Type B pancreatic cell (in vitro differentiated cells): ENCODE measurements at regions not wholly inside any gene's neighbourhood (a gene's known extent, or its start where the extent isn't known, plus 50 kb on each side); places are given as distances from the start of the nearest gene placed in this dataset.

ENCODE experiments used
- DNase-seq: peaks from one replicate; pipeline ENCODE4 v3.0.0; 2021; ENCODE audit warnings: mixed read lengths; ENCODE audit not compliant: unreplicated experiment; ENCODE audit errors: extremely low spot score
- H3K27ac Mint-ChIP-seq: 2 replicates; pipeline ENCODE4 v1.8.0; 2021; ENCODE audit warnings: mild to moderate bottlenecking, mixed read lengths
- H3K27me3 Mint-ChIP-seq: 2 replicates; pipeline ENCODE4 v1.8.0; 2021; ENCODE audit warnings: mixed read lengths
- H3K36me3 Mint-ChIP-seq: 2 replicates; pipeline ENCODE4 v1.8.0; 2021; ENCODE audit warnings: mixed read lengths
- H3K4me1 Mint-ChIP-seq: one replicate; pipeline ENCODE4 v1.8.0; 2021; ENCODE audit warnings: mixed read lengths; ENCODE audit not compliant: unreplicated experiment
- H3K4me3 Mint-ChIP-seq: 2 replicates; pipeline ENCODE4 v1.8.0; 2021; ENCODE audit warnings: mild to moderate bottlenecking, mixed read lengths
- H3K9me3 Mint-ChIP-seq: 2 replicates; pipeline ENCODE4 v1.8.0; 2021; ENCODE audit warnings: mixed read lengths
- CTCF ChIP-seq: fragments of 200-600 bp; sonication (generic); conservative IDR thresholded peaks from 2 replicates; pipeline ENCODE4 v1.5.0; 2021; ENCODE audit warnings: antibody characterized with exemption, mild to moderate bottlenecking

- H3K27ac Mint-ChIP-seq: no peak overlapping the region
- no peaks in the 10 kb centered on the region for H3K4me1 Mint-ChIP-seq
- no peak for DNase-seq
- no peaks in the 10 kb centered on the region for H3K9me3 Mint-ChIP-seq
- H3K36me3 Mint-ChIP-seq: no peaks in the 10 kb centered on the region
- H3K4me3 Mint-ChIP-seq: no peak overlapping the region
- TF ChIP-seq CTCF: no peak
- peaks cover 5% of the 10 kb centered on the region for H3K27me3 Mint-ChIP-seq
These were observed 379.6 kb downstream of the HRH4 start for GRCh38 chr18:24840051-24840450.

GRCh38 chr18:24840640-24841039 lies 380.2 kb downstream of the HRH4 start:
- DNase-seq: no peak
- Mint-ChIP-seq H3K4me1 (no peaks in the 10 kb centered on the region), H3K36me3 (no peaks in the 10 kb centered on the region), H3K27me3 (no peaks in the 10 kb centered on the region), H3K9me3 (no peaks in the 10 kb centered on the region), H3K27ac (no peak overlapping the region), H3K4me3 (no peak overlapping the region)
- TF ChIP-seq CTCF: no peak

GRCh38 chr18:24841536-24841935 lies 381.1 kb downstream of the HRH4 start:
- no peaks in the 10 kb centered on the region for H3K36me3 Mint-ChIP-seq

GRCh38 chr18:24843123-24843522 lies 382.7 kb downstream of the HRH4 start:
- H3K27ac Mint-ChIP-seq: no peak overlapping the region
- no peak for DNase-seq
- H3K4me3 Mint-ChIP-seq: no peak overlapping the region
- TF ChIP-seq CTCF: no peak
- H3K27me3 Mint-ChIP-seq: peaks cover 9% of the 10 kb centered on the region
- no peaks in the 10 kb centered on the region for H3K36me3 Mint-ChIP-seq
- H3K9me3 Mint-ChIP-seq: no peaks in the 10 kb centered on the region
- H3K4me1 Mint-ChIP-seq: no peaks in the 10 kb centered on the region

More at GRCh38 chr18:24841536-24841935, 381.1 kb downstream of the HRH4 start:
- H3K9me3 Mint-ChIP-seq: no peaks in the 10 kb centered on the region
- no peak overlapping the region for H3K27ac Mint-ChIP-seq
- H3K4me1 Mint-ChIP-seq: no peaks in the 10 kb centered on the region
- no peak for TF ChIP-seq CTCF
- peaks cover 1% of the 10 kb centered on the region for H3K27me3 Mint-ChIP-seq
- no peak overlapping the region for H3K4me3 Mint-ChIP-seq
- no peak for DNase-seq

- Mint-ChIP-seq H3K27ac (no peak overlapping the region), H3K4me3 (no peak overlapping the region), H3K4me1 (no peaks in the 10 kb centered on the region), H3K36me3 (no peaks in the 10 kb centered on the region), H3K27me3 (peaks cover 21% of the 10 kb centered on the region), H3K9me3 (no peaks in the 10 kb centered on the region)
- no peak for TF ChIP-seq CTCF
- DNase-seq: no peak
These were observed 385.7 kb downstream of the HRH4 start for GRCh38 chr18:24846138-24846537.

- Mint-ChIP-seq H3K4me1 (no peaks in the 10 kb centered on the region), H3K27ac (no peak overlapping the region), H3K36me3 (no peaks in the 10 kb centered on the region), H3K4me3 (no peak overlapping the region), H3K9me3 (no peaks in the 10 kb centered on the region), H3K27me3 (peaks cover 27% of the 10 kb centered on the region)
- no peak for TF ChIP-seq CTCF
- no peak for DNase-seq
These were observed 390.1 kb downstream of the HRH4 start for GRCh38 chr18:24850532-24850931.
